ENCODE measurements at regions not wholly inside any gene's neighbourhood (a gene's known extent, or its start where the extent isn't known, plus 50 kb on each side); places are given as distances from the start of the nearest gene placed in this dataset.

DNA sequence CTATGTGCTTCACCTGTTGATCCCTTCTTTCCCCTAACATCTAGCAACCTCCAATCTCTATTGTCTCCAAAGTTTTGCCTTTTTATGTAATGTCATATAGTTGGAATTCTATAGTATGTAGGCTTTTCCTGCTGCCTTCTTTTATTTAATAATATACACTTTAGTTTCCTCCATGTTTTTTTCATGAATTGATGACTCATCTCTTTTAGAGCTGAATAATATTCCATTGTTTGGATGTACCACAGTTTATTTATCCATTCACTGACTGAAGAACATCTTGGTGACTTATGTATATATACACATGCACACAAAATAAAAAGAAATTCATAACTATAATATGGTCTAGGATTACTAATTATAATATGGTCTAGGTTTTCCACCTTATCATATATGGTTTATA lies 1314.2 kb downstream of the OTOL1 start:
- no peak for DNase-seq (ENCODE audit: low read depth, low spot score)
- BruUV-seq (replicated peaks), result no TSS peak
- CTCF ChIA-PET, result no interaction called here

DNA sequence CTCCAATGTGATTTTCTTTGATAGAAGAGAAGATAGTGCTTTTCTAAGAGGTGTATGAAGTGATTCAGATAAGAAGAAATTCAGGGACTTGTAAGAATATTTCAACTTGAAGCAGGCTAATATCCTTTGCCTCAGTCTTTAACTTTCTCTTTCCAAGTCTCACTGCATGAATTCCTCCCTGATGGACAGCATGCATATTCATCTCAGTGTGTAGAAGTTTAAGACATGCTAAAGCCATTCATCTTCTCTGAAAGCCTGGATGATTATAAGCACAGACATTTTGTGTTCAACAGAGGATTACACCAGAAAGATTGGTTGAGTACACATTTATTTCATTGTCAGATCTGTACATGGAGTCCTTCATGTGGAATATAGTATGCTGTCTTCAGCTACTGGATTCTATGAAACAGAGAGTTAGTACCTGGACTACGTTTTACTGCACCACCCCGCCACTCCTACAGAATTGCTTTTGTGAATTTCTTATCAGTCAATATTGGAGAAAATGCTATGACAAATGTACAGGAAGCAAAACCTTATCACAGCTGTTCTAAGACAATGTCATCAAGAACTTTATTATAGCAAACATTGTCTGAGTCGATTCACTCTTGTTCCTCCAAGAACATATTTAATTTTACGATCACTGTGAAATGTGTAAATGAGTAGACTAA lies 1346.1 kb downstream of the OTOL1 start:
- no TSS peak for BruUV-seq (replicated peaks)
- CTCF ChIA-PET, result no interaction called here

More for the DNA sequence above, 1314.2 kb downstream of the OTOL1 start:
- H3K4me3 ChIP-seq (replicated peaks in 1 of 2; ENCODE audit: low read depth in 1 of 2, low read length in 2 of 2), result no peak overlapping the region
- no peak overlapping the region for H3K4me2 ChIP-seq (ENCODE audit: low read length)
- no peaks in the 10 kb centered on the region for H3K27me3 ChIP-seq (ENCODE audit: insufficient read depth, low read length)
- TF ChIP-seq POLR2AphosphoS5 (IDR thresholded peaks at IDR 0.05; ENCODE audit: low read depth, low read length), result no peak
- no peaks in the 10 kb centered on the region for H3K79me2 ChIP-seq (ENCODE audit: insufficient read depth, low read length)
- POLR2A ChIA-PET, result no interaction called here
- intact Hi-C loops (cut with micrococcal nuclease), result no loop called here
- no peak overlapping the region for H3K9ac ChIP-seq (ENCODE audit: low read length)
- H3K27ac ChIP-seq (ENCODE audit: low read depth, low read length), result no peak overlapping the region
- H3K36me3 ChIP-seq (ENCODE audit: control insufficient read depth in 1 of 2, insufficient read depth in 2 of 2, low read length in 2 of 2), result no peaks in the 10 kb centered on the region
- H3K9me2 ChIP-seq (ENCODE audit: insufficient read depth), result no peaks in the 10 kb centered on the region; the same call in 1 of the 2 replicates
- H4K20me1 ChIP-seq (ENCODE audit: insufficient read depth), result no peaks in the 10 kb centered on the region
- no peaks in the 10 kb centered on the region for H3K4me1 ChIP-seq (ENCODE audit: control insufficient read depth in 1 of 2, insufficient read depth in 2 of 2, low read length in 2 of 2)
- H2AFZ ChIP-seq (ENCODE audit: low read depth, low read length, poor library complexity, severe bottlenecking), result no peak overlapping the region
- H3K9me3 ChIP-seq (ENCODE audit: control insufficient read depth in 1 of 2, insufficient read depth in 1 of 2, low read depth in 1 of 2, low read length in 2 of 2), result no peaks in the 10 kb centered on the region
- RAD21 ChIA-PET (ENCODE audit: low non-redundant PET in 1 of 2, low total read pairs in 2 of 2, uncharacterized antibody in 2 of 2, unreplicated experiment in 2 of 2), result no interaction called here
- ATAC-seq, result no peak

More for the DNA sequence above, 1346.1 kb downstream of the OTOL1 start:
- Histone ChIP-seq H3K4me2 (ENCODE audit: low read length) (no peak overlapping the region), H3K9ac (ENCODE audit: low read length) (no peak overlapping the region), H3K27me3 (ENCODE audit: insufficient read depth, low read length) (no peaks in the 10 kb centered on the region), H3K9me2 (ENCODE audit: insufficient read depth) (no peaks in the 10 kb centered on the region), H3K4me3 (replicated peaks in 1 of 2; ENCODE audit: low read depth in 1 of 2, low read length in 2 of 2) (no peak overlapping the region), H3K27ac (ENCODE audit: low read depth, low read length) (no peak overlapping the region), H3K79me2 (ENCODE audit: insufficient read depth, low read length) (no peaks in the 10 kb centered on the region), H4K20me1 (ENCODE audit: insufficient read depth) (no peaks in the 10 kb centered on the region), H2AFZ (ENCODE audit: low read depth, low read length, poor library complexity, severe bottlenecking) (no peak overlapping the region), H3K36me3 (ENCODE audit: control insufficient read depth in 1 of 2, insufficient read depth in 2 of 2, low read length in 2 of 2) (no peaks in the 10 kb centered on the region), H3K4me1 (ENCODE audit: control insufficient read depth in 1 of 2, insufficient read depth in 2 of 2, low read length in 2 of 2) (no peaks in the 10 kb centered on the region), H3K9me3 (ENCODE audit: control insufficient read depth in 1 of 2, insufficient read depth in 1 of 2, low read depth in 1 of 2, low read length in 2 of 2) (no peaks in the 10 kb centered on the region)
- no peak for DNase-seq (ENCODE audit: low read depth, low spot score)
- POLR2A ChIA-PET, result no interaction called here
- TF ChIP-seq, protein P1, sequence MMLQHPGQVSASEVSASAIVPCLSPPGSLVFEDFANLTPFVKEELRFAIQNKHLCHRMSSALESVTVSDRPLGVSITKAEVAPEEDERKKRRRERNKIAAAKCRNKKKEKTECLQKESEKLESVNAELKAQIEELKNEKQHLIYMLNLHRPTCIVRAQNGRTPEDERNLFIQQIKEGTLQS (IDR thresholded peaks at IDR 0.05), result no peak
- TF ChIP-seq CBX3 (IDR thresholded peaks at IDR 0.05; ENCODE audit: low read depth) (no peak), CEBPB (IDR thresholded peaks at IDR 0.05; ENCODE audit: low read depth) (no peak), SIN3A (IDR thresholded peaks at IDR 0.05; ENCODE audit: low read depth) (no peak), EZH2 (IDR thresholded peaks at IDR 0.05) (no peak), ELF1 (IDR thresholded peaks at IDR 0.05; ENCODE audit: borderline replicate concordance, low read depth) (no peak)
- TF ChIP-seq, protein P2, sequence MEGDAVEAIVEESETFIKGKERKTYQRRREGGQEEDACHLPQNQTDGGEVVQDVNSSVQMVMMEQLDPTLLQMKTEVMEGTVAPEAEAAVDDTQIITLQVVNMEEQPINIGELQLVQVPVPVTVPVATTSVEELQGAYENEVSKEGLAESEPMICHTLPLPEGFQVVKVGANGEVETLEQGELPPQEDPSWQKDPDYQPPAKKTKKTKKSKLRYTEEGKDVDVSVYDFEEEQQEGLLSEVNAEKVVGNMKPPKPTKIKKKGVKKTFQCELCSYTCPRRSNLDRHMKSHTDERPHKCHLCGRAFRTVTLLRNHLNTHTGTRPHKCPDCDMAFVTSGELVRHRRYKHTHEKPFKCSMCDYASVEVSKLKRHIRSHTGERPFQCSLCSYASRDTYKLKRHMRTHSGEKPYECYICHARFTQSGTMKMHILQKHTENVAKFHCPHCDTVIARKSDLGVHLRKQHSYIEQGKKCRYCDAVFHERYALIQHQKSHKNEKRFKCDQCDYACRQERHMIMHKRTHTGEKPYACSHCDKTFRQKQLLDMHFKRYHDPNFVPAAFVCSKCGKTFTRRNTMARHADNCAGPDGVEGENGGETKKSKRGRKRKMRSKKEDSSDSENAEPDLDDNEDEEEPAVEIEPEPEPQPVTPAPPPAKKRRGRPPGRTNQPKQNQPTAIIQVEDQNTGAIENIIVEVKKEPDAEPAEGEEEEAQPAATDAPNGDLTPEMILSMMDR (IDR thresholded peaks at IDR 0.05 in 2 of 3, conservative IDR thresholded peaks at IDR 0.05 in 1 of 3; ENCODE audit: borderline replicate concordance in 1 of 3, insufficient read depth in 1 of 3, low read depth in 2 of 3, low read length in 2 of 3), result no peak
- intact Hi-C loops (cut with micrococcal nuclease), result no loop called here
- RAD21 ChIA-PET (ENCODE audit: low non-redundant PET in 1 of 2, low total read pairs in 2 of 2, uncharacterized antibody in 2 of 2, unreplicated experiment in 2 of 2), result no interaction called here
- ATAC-seq, result no peak

Data from HCT116 (cell line).